H9 (cell line): ENCODE measurements at regions not wholly inside any gene's neighbourhood (a gene's known extent, or its start where the extent isn't known, plus 50 kb on each side); places are given as distances from the start of the nearest gene placed in this dataset.

ENCODE experiments used
- DNase-seq: peaks from one replicate; pipeline ENCODE4 v3.0.0-alpha.2; 2017
- H2AFZ ChIP-seq: one replicate; pipeline ENCODE4 v1.6.1; 2013; ENCODE audit warnings: mild to moderate bottlenecking, low read length, control low read depth, moderate library complexity
- H2AK5ac ChIP-seq: 2 replicates; pipeline ENCODE4 v1.6.1; 2013; ENCODE audit warnings: low read length, control low read depth, mixed read lengths; ENCODE audit not compliant: insufficient read length
- H2BK120ac ChIP-seq: one replicate; pipeline ENCODE4 v1.6.1; 2013; ENCODE audit warnings: low read depth, mild to moderate bottlenecking, low read length, control low read depth, inconsistent platforms; ENCODE audit not compliant: poor library complexity, severe bottlenecking
- H2BK12ac ChIP-seq: 2 replicates; pipeline ENCODE4 v1.6.1; 2013; ENCODE audit warnings: low read length, control low read depth, mixed read lengths, low read depth; ENCODE audit not compliant: insufficient read length
- H2BK15ac ChIP-seq: 2 replicates; pipeline ENCODE4 v1.6.1; 2013; ENCODE audit warnings: low read depth, low read length, control low read depth
- H2BK20ac ChIP-seq: one replicate; pipeline ENCODE4 v1.6.1; 2013; ENCODE audit warnings: low read depth, mild to moderate bottlenecking, low read length, control low read depth, inconsistent platforms; ENCODE audit not compliant: poor library complexity, severe bottlenecking
- H2BK5ac ChIP-seq: 2 replicates; pipeline ENCODE4 v1.6.1; 2013; ENCODE audit warnings: low read length, control low read depth, mixed read lengths; ENCODE audit not compliant: insufficient read length
- H3K14ac ChIP-seq: 2 replicates; pipeline ENCODE4 v1.6.1; 2013; ENCODE audit warnings: low read length, control low read depth; ENCODE audit not compliant: insufficient read depth
- H3K18ac ChIP-seq: 2 replicates; pipeline ENCODE4 v1.6.1; 2013; ENCODE audit warnings: low read depth, mild to moderate bottlenecking, mixed read lengths, low read length, control low read depth; ENCODE audit not compliant: insufficient read length
- H3K23ac ChIP-seq: 2 replicates; pipeline ENCODE4 v1.6.1; 2013; ENCODE audit warnings: low read length, control low read depth, mixed read lengths, low read depth; ENCODE audit not compliant: insufficient read length
- H3K23me2 ChIP-seq: 2 replicates; pipeline ENCODE4 v1.6.1; 2013; ENCODE audit warnings: low read depth, mild to moderate bottlenecking, mixed read lengths, low read length, control low read depth; ENCODE audit not compliant: insufficient read length, poor library complexity, severe bottlenecking
- H3K27ac ChIP-seq: 2 replicates; pipeline ENCODE4 v1.5.1; 2013; ENCODE audit warnings: low read length, control low read depth, mixed read lengths, low read depth; ENCODE audit not compliant: insufficient read length
- H3K27me3 ChIP-seq: 2 replicates; pipeline ENCODE4 v1.6.1; 2013; ENCODE audit warnings: low read length, control low read depth, inconsistent platforms; ENCODE audit not compliant: insufficient read depth
- H3K4ac ChIP-seq: 2 replicates; pipeline ENCODE4 v1.6.1; 2013; ENCODE audit warnings: low read depth, mild to moderate bottlenecking, control low read depth, inconsistent platforms, low read length, moderate library complexity
- H3K4me1 ChIP-seq: 2 replicates; pipeline ENCODE4 v1.6.1; 2013; ENCODE audit warnings: low read length, control low read depth, inconsistent platforms; ENCODE audit not compliant: insufficient read depth
- H3K4me2 ChIP-seq: 2 replicates; pipeline ENCODE4 v1.6.1; 2013; ENCODE audit warnings: low read length, control low read depth, mixed read lengths; ENCODE audit not compliant: insufficient read length, insufficient read depth
- H3K56ac ChIP-seq: 2 replicates; pipeline ENCODE4 v1.6.1; 2013; ENCODE audit warnings: low read depth, mild to moderate bottlenecking, mixed read lengths, low read length, control low read depth; ENCODE audit not compliant: insufficient read length
- H3K79me1 ChIP-seq: 2 replicates; pipeline ENCODE4 v1.6.1; 2013; ENCODE audit warnings: low read depth, mild to moderate bottlenecking, moderate library complexity, low read length, control low read depth, inconsistent platforms; ENCODE audit not compliant: insufficient read depth, poor library complexity, severe bottlenecking
- H3K79me2 ChIP-seq: 2 replicates; pipeline ENCODE4 v1.6.1; 2013; ENCODE audit warnings: low read length, control low read depth, inconsistent platforms; ENCODE audit not compliant: insufficient read depth
- H3K9ac ChIP-seq: 2 replicates; pipeline ENCODE4 v1.6.1; 2013; ENCODE audit warnings: low read length, control low read depth, mixed read lengths; ENCODE audit not compliant: insufficient read length; ENCODE audit errors: extremely low read depth
- H3K9me3 ChIP-seq: one replicate; pipeline ENCODE4 v1.6.1; 2013; ENCODE audit warnings: low read depth, low read length, inconsistent platforms; ENCODE audit not compliant: control insufficient read depth
- H3T11ph ChIP-seq: one replicate; pipeline ENCODE4 v1.6.1; 2013; ENCODE audit warnings: mild to moderate bottlenecking, low read length, control low read depth, inconsistent platforms
- H4K20me1 ChIP-seq: one replicate; pipeline ENCODE4 v1.6.1; 2013; ENCODE audit not compliant: control insufficient read depth, insufficient read length, insufficient read depth
- H4K5ac ChIP-seq: 2 replicates; pipeline ENCODE4 v1.6.1; 2013; ENCODE audit warnings: low read depth, mild to moderate bottlenecking, mixed read lengths, low read length, control low read depth; ENCODE audit not compliant: insufficient read length
- H4K8ac ChIP-seq: replicated peaks from 2 replicates; pipeline ENCODE4 v1.6.1; 2013; ENCODE audit warnings: low read length, control low read depth, mixed read lengths, low read depth; ENCODE audit not compliant: insufficient read length
- H4K91ac ChIP-seq: 2 replicates; pipeline ENCODE4 v1.6.1; 2013; ENCODE audit warnings: low read depth, mild to moderate bottlenecking, moderate library complexity, mixed read lengths, low read length, control low read depth; ENCODE audit not compliant: insufficient read length
- H3K27ac Mint-ChIP-seq, 3 experiments: 2 replicates in 2 of 3; 3 replicates in 1 of 3; pipeline ENCODE4 v1.8.0; 2020 to 2021; ENCODE audit warnings: mixed read lengths in 3 of 3, mild to moderate bottlenecking in 1 of 3, moderate library complexity in 1 of 3
- H3K27me3 Mint-ChIP-seq: 2 replicates; pipeline ENCODE4 v1.8.0; 2021; ENCODE audit warnings: low read depth, mild to moderate bottlenecking, moderate library complexity, mixed read lengths
- H3K36me3 Mint-ChIP-seq, 3 experiments: 2 replicates in 2 of 3; 3 replicates in 1 of 3; pipeline ENCODE4 v1.8.0; 2020 to 2021; ENCODE audit warnings: low read depth in 3 of 3, mixed read lengths in 3 of 3; ENCODE audit not compliant: insufficient read depth in 1 of 3
- H3K4me1 Mint-ChIP-seq, 2 experiments: 2 replicates each; pipeline ENCODE4 v1.8.0; 2020; ENCODE audit warnings: mixed read lengths in 2 of 2
- H3K4me3 Mint-ChIP-seq, 2 experiments: 2 replicates in 1 of 2; 3 replicates in 1 of 2; pipeline ENCODE4 v1.8.0; 2020 to 2021; ENCODE audit warnings: mild to moderate bottlenecking in 2 of 2, mixed read lengths in 2 of 2, moderate library complexity in 1 of 2
- H3K9me3 Mint-ChIP-seq, 2 experiments: 2 replicates in 1 of 2; 3 replicates in 1 of 2; pipeline ENCODE4 v1.8.0; 2020; ENCODE audit warnings: mild to moderate bottlenecking in 2 of 2, mixed read lengths in 2 of 2, moderate library complexity in 1 of 2
- WGBS: extraction: QIAGEN DNeasy Blood & Tissue Kit; methylation state at CpG from one replicate; pipeline ENCODE4 v1.1.7; 2013; ENCODE audit warnings: missing lambda C conversion rate, low lambda C conversion rate, mixed read lengths; ENCODE audit not compliant: insufficient read length; ENCODE audit errors: extremely low coverage; 5-methylcytosine and 5-hydroxymethylcytosine counted together
- TF ChIP-seq, protein P1 (sequence below): fragments of 200-600 bp; sonication (generic); conservative IDR thresholded peaks from 3 replicates; pipeline ENCODE4 v1.8.0; 2021; ENCODE audit warnings: antibody characterized with exemption, mild to moderate bottlenecking

DNA sequence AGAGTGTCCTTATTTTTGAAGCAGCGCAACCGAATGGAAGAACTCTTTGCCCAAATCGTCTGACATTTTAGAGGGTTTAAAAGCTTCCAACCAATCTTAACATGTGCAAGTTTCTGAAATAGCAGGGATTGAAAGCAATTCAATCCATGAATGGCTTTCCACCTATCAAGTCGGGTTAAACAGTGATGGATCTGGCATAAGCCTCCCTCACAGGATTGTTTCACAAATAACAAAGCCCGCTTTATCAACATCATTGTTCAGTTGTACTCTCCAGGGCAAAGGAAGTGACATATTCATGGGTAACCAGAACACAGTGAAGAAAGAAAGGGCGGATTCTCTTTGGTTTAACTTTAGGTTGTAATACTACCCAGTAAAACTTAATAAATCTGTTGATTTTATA, 497.3 kb downstream of the MTRR start:
- Mint-ChIP-seq H3K9me3 (no peaks in the 10 kb centered on the region), H3K27ac (no peak overlapping the region), H3K27me3 (no peaks in the 10 kb centered on the region), H3K4me1 (no peaks in the 10 kb centered on the region), H3K4me3 (no peak overlapping the region), H3K36me3 (no peaks in the 10 kb centered on the region)
- Histone ChIP-seq H2BK5ac (no peak overlapping the region), H3K4ac (no peak overlapping the region), H3K14ac (no peak overlapping the region), H3K79me1 (no peaks in the 10 kb centered on the region), H3K9me3 (no peaks in the 10 kb centered on the region), H3K56ac (no peak overlapping the region), H3K23ac (no peak overlapping the region), H3K18ac (no peak overlapping the region), H3K4me2 (no peak overlapping the region), H4K8ac (no peak overlapping the region), H2BK120ac (no peak overlapping the region), H3K79me2 (no peaks in the 10 kb centered on the region), H3T11ph (no peak overlapping the region), H4K91ac (no peak overlapping the region), H3K9ac (no peak overlapping the region), H2AK5ac (no peak overlapping the region), H3K27ac (no peak overlapping the region), H3K4me1 (no peaks in the 10 kb centered on the region), H4K5ac (no peak overlapping the region), H2BK20ac (no peak overlapping the region), H3K27me3 (no peaks in the 10 kb centered on the region), H2AFZ (no peak overlapping the region), H4K20me1 (no peaks in the 10 kb centered on the region), H2BK12ac (no peak overlapping the region), H3K23me2 (no peaks in the 10 kb centered on the region), H2BK15ac (no peak overlapping the region)
- TF ChIP-seq, protein P1, sequence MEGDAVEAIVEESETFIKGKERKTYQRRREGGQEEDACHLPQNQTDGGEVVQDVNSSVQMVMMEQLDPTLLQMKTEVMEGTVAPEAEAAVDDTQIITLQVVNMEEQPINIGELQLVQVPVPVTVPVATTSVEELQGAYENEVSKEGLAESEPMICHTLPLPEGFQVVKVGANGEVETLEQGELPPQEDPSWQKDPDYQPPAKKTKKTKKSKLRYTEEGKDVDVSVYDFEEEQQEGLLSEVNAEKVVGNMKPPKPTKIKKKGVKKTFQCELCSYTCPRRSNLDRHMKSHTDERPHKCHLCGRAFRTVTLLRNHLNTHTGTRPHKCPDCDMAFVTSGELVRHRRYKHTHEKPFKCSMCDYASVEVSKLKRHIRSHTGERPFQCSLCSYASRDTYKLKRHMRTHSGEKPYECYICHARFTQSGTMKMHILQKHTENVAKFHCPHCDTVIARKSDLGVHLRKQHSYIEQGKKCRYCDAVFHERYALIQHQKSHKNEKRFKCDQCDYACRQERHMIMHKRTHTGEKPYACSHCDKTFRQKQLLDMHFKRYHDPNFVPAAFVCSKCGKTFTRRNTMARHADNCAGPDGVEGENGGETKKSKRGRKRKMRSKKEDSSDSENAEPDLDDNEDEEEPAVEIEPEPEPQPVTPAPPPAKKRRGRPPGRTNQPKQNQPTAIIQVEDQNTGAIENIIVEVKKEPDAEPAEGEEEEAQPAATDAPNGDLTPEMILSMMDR = no peak
- no CpG with 5 or more reads among the region's 6 CpGs for WGBS
- DNase-seq = no peak
